Body of pancreas (tissue), 4 donors: ENCODE measurements at regions not wholly inside any gene's neighbourhood (a gene's known extent, or its start where the extent isn't known, plus 50 kb on each side); places are given as distances from the start of the nearest gene placed in this dataset.

ENCODE experiments used
- POLR2A ChIP-seq, 3 donors: fragments of 450-650 bp; IDR thresholded peaks; one replicate each; pipeline ENCODE4 v1.6.1; 2016; ENCODE audit warnings: antibody characterized with exemption in 3 of 3, mild to moderate bottlenecking in 2 of 3
- TF ChIP-seq, protein P1 (sequence below), 7 experiments: fragments of 450-650 bp in 4 of 7; fragments of 200-600 bp in 3 of 7; sonication (generic) in 3 of 7; IDR thresholded peaks; one replicate each; pipeline ENCODE4 v1.5.1; 2016 to 2019; ENCODE audit warnings: antibody characterized with exemption in 7 of 7

DNA sequence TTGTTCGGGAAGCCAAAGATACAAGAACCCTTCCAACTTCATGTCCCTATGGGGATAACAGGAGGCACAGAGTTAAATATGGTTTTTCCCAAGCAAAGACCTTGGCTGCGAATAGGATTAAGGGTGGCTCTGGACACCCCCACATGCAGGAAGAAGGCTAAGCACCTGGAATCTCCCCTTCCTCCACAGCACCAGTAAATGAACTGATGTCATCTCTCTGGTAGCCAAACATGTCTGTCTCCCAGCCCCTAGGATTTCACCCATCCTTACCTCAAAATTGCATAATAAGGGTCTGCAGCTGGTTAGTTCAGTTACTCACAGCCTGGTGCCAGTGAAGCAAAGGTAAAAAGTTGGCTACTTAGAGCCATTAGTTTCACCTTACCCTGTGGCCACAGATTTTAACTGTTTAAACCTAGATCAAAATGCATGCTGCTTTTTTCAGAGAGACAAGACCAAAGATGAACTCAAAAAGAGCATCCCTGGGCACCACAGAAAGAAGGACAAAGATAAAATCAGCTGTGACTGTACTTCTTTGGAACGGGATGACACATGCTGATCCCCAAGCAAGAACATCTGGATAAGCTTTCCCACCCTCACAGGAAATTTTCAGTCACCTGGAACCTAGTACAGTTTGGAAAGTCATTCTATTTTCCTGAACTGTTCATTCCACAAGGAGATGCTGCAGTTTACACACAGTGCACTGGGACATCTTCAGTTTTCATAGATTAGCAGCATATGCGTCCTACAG lies 77.2 kb upstream of the AKIP1 start:
- no peak for TF ChIP-seq POLR2A (IDR thresholded peaks at IDR 0.05)
- TF ChIP-seq, protein P1, sequence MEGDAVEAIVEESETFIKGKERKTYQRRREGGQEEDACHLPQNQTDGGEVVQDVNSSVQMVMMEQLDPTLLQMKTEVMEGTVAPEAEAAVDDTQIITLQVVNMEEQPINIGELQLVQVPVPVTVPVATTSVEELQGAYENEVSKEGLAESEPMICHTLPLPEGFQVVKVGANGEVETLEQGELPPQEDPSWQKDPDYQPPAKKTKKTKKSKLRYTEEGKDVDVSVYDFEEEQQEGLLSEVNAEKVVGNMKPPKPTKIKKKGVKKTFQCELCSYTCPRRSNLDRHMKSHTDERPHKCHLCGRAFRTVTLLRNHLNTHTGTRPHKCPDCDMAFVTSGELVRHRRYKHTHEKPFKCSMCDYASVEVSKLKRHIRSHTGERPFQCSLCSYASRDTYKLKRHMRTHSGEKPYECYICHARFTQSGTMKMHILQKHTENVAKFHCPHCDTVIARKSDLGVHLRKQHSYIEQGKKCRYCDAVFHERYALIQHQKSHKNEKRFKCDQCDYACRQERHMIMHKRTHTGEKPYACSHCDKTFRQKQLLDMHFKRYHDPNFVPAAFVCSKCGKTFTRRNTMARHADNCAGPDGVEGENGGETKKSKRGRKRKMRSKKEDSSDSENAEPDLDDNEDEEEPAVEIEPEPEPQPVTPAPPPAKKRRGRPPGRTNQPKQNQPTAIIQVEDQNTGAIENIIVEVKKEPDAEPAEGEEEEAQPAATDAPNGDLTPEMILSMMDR (IDR thresholded peaks at IDR 0.05), result no peak
